RPMI8226 (cell line): ENCODE measurements at regions not wholly inside any gene's neighbourhood (a gene's known extent, or its start where the extent isn't known, plus 50 kb on each side); places are given as distances from the start of the nearest gene placed in this dataset.

Experiments used
- DNase-seq: peaks from one replicate; pipeline ENCODE4 v3.0.0-alpha.2; 2015

- no peak for DNase-seq
These were observed 80.6 kb upstream of the CTNNB1 start for GRCh38 chr3:41118461-41119390.

GRCh38 chr3:41120460-41120859, 78.8 kb upstream of the CTNNB1 start:
- no peak for DNase-seq

GRCh38 chr3:41125258-41125657, 74.0 kb upstream of the CTNNB1 start:
- no peak for DNase-seq

GRCh38 chr3:41126472-41126871, 72.8 kb upstream of the CTNNB1 start:
- DNase-seq: no peak

- DNase-seq: no peak
These were observed 72.3 kb upstream of the CTNNB1 start for GRCh38 chr3:41126961-41127360.

GRCh38 chr3:41127414-41127813, 71.9 kb upstream of the CTNNB1 start:
- no peak for DNase-seq

GRCh38 chr3:41129731-41130130, 69.6 kb upstream of the CTNNB1 start:
- no peak for DNase-seq

- DNase-seq: no peak
These were observed 68.1 kb upstream of the CTNNB1 start for GRCh38 chr3:41131224-41131623.

GRCh38 chr3:41137686-41138111, 61.6 kb upstream of the CTNNB1 start:
- DNase-seq: no peak

- no peak for DNase-seq
These were observed 61.2 kb upstream of the CTNNB1 start for GRCh38 chr3:41138146-41138545.

- no peak for DNase-seq
These were observed 60.7 kb upstream of the CTNNB1 start for GRCh38 chr3:41138601-41139000.

GRCh38 chr3:41140242-41140641, 59.1 kb upstream of the CTNNB1 start:
- no peak for DNase-seq

- no peak for DNase-seq
These were observed 57.7 kb upstream of the CTNNB1 start for GRCh38 chr3:41141433-41142167.

- no peak for DNase-seq
These were observed 55.8 kb upstream of the CTNNB1 start for GRCh38 chr3:41143421-41144031.

GRCh38 chr3:41144631-41145030, 54.7 kb upstream of the CTNNB1 start:
- no peak for DNase-seq

GRCh38 chr3:41148478-41148877, 50.8 kb upstream of the CTNNB1 start:
- DNase-seq: no peak

GRCh38 chr3:41148901-41149300, 50.4 kb upstream of the CTNNB1 start:
- DNase-seq: no peak
